Activated T-helper 17 cell treated with anti-CD3 and anti-CD28 coated beads, Interleukin-2, amount 50 U/mL, for 72 hours (primary cell): ENCODE measurements at regions not wholly inside any gene's neighbourhood (a gene's known extent, or its start where the extent isn't known, plus 50 kb on each side); places are given as distances from the start of the nearest gene placed in this dataset.
"Not testable (repeated sequence)": the region's sequence is repeated elsewhere in the genome, so short reads cannot be mapped to it uniquely, and the experiment has no call there.

ENCODE experiments used
- ATAC-seq: fragments of 150-1000 bp; cut with Tn5 transposase; replicated peaks from 2 replicates; pipeline ENCODE4 v1.10.0; 2021; ENCODE audit warnings: mild to moderate bottlenecking, moderate library complexity
- H3K27ac Mint-ChIP-seq: one replicate; pipeline ENCODE4 v1.8.0; 2022; ENCODE audit warnings: mixed read lengths
- H3K27me3 Mint-ChIP-seq: one replicate; pipeline ENCODE4 v1.8.0; 2022; ENCODE audit warnings: mixed read lengths
- H3K36me3 Mint-ChIP-seq: one replicate; pipeline ENCODE4 v1.8.0; 2022; ENCODE audit warnings: low read depth, mild to moderate bottlenecking, mixed read lengths
- H3K4me1 Mint-ChIP-seq: one replicate; pipeline ENCODE4 v1.8.0; 2022; ENCODE audit warnings: mixed read lengths
- H3K4me3 Mint-ChIP-seq: one replicate; pipeline ENCODE4 v1.8.0; 2022; ENCODE audit warnings: mild to moderate bottlenecking, mixed read lengths
- H3K9me3 Mint-ChIP-seq: one replicate; pipeline ENCODE4 v1.8.0; 2022; ENCODE audit warnings: mixed read lengths

DNA sequence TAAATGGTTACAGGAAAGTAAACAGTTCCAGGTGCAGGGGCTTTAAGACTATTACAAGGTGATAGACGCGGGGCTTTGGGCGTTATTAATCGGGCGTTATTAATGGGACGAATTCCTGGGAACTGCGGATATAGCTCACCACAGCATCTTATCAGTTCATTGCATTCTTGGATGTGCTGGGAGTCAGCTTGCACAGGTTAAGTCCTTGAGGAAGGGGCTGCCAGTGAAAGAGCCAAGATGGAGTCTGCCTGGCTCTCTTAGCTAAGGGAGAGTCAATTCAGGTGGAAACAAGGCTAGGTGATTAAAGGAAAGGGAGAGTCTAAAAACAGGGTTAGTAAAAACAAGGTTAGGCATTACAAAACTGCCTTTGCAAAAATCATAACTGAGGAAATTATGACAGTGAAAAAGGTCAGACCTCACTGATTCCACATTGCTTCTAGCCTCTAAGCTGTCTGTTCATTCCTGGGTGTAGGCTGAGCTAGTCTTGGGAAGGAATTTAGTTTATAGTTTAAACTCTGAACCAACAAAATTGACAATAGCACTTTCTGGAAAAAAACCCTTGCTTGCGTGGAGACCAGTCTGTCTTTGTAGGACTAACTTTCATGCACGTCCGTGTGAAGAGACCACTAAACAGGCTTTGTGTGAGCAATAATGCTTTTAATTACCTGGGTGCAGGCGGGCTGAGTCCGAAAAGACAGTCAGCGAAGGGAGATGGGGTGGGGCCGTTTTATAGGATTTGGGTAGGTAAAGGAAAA lies 85.1 kb upstream of the MSH6 start:
- not testable (repeated sequence) for H3K27ac Mint-ChIP-seq, H3K36me3 Mint-ChIP-seq, H3K9me3 Mint-ChIP-seq, ATAC-seq, H3K4me3 Mint-ChIP-seq, H3K4me1 Mint-ChIP-seq, H3K27me3 Mint-ChIP-seq

DNA sequence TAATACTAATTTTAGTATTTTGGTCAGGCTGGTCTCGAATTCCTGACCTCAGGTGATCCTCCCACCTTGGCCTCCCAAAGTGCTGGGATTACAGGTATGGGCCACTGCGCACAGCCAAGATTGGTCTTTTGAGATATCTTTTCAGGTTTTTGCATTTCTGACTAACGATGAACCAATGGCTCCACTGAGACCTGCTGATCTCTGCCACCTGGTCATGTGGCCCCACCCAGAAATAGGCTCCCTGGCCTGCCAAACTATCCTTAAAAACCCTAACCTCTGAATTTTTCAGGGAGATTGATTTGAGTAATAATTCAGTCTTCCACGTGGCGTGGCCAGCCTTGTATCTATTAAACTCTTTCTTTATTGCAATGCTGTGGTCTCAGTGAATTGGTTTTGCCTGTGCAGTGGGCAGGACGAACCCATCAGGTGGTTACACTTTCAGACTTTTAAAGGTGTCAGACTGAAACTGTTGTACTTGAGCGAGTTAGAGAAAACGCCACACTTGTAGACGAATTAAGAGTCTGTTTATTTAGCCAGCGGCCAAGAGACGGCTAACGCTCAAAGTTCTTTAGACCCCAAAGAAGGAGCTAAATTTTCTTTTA lies 85.8 kb upstream of the MSH6 start:
- Mint-ChIP-seq H3K4me3 (no peak overlapping the region), H3K4me1 (no peaks in the 10 kb centered on the region), H3K27me3 (peaks cover 5% of the 10 kb centered on the region), H3K9me3 (no peaks in the 10 kb centered on the region), H3K36me3 (no peaks in the 10 kb centered on the region), H3K27ac (no peak overlapping the region)
- ATAC-seq: no peak

DNA sequence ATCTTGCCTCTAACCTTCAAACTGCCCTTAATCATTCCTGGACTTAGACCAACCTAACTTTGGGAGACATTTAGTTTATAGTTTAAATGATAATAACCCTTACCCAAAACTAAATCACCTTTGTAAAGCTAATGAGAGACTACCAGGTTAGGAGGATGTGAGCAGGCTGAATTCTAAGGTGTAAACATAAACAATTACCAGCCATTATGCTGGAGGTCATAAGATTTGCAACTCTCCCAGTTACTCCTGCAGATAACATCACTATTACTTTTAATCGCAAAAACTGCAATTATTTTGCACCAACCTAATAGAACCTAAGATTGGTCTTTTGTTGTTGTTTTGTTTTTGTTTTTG lies 86.5 kb upstream of the MSH6 start:
- Mint-ChIP-seq H3K27ac (no peak overlapping the region), H3K4me1 (no peaks in the 10 kb centered on the region), H3K27me3 (peaks cover 5% of the 10 kb centered on the region), H3K36me3 (no peaks in the 10 kb centered on the region), H3K4me3 (no peak overlapping the region), H3K9me3 (no peaks in the 10 kb centered on the region)
- no peak for ATAC-seq

DNA sequence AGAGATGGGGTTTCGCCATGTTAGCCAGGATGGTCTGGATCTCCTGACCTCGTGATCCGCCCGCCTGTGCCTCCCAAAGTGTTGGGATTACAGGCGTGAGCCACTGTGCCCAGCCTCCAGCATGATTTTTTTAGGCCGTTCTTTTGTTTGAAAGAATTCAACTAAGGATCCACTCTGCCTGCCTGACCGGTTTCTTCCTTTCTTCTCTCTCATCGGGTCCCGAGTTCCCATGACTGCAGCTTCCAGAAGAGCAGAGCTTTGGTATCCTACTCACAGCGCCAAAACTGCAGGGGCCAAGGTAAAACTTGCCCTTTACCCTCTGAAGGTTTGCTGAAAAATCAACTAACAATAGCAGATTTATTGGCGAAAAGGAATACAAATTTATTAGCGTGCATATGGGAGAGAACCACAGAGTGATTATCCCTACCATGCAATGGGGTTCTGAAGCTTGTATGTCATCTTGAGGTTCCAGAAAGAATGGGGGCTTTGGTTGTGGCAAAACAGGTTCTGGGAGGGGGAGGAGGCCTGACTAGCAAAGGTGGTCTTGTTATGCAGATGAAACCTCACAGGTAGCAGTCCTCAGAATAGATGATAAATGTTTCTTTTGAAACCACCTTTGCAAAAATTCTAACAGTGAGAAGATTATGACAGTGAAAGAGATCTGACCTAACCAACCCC lies 87.0 kb upstream of the MSH6 start:
- Mint-ChIP-seq H3K27me3 (peaks cover 5% of the 10 kb centered on the region), H3K4me3 (no peak overlapping the region), H3K27ac (no peak overlapping the region), H3K4me1 (no peaks in the 10 kb centered on the region), H3K9me3 (no peaks in the 10 kb centered on the region), H3K36me3 (no peaks in the 10 kb centered on the region)
- ATAC-seq: no peak

DNA sequence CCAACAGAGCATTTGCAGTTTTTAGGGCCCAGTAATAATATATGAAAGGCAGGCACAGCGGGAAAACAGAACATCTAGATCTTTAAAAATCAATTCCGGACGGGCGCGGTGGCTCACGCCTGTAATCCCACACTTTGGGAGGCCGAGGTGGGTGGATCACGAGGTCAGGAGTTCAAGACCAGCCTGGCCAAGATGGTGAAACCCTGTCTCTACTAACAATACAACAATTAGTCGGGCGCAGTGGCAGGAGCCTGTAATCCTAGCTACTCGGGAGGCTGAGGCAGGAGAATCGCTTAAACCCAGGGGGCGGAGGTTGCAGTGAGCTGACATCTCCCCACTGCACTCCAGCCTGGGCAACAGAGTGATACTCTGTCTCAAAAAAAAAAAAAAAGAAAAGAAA lies 88.5 kb upstream of the MSH6 start:
- H3K4me1 Mint-ChIP-seq, H3K36me3 Mint-ChIP-seq, ATAC-seq, H3K27me3 Mint-ChIP-seq, H3K9me3 Mint-ChIP-seq, H3K4me3 Mint-ChIP-seq, H3K27ac Mint-ChIP-seq: not testable (repeated sequence)

GRCh38 chr2:47690706-47691325 lies 92.1 kb upstream of the MSH6 start:
- not testable (repeated sequence) for H3K4me3 Mint-ChIP-seq, H3K36me3 Mint-ChIP-seq, H3K9me3 Mint-ChIP-seq, H3K27me3 Mint-ChIP-seq, ATAC-seq, H3K27ac Mint-ChIP-seq, H3K4me1 Mint-ChIP-seq

DNA sequence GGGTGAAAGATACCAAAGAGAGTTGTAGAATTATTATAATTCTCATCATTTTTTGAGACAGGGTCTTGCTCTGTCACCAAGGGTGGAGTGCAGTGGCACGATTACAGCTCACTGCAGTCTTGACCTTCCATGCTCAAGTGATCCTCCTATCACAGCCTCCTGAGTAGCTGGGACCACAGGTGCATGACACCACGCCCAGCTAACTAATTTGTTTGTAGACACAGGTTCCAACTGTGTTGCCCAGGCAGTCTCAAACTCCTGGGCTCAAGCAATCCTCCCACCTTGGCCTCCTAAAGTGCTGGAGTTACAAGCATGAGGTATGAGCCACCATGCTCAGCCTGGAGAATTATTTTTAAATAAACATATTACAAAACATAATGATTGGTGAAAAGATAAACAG lies 92.8 kb upstream of the MSH6 start:
- Mint-ChIP-seq H3K27me3 (peaks cover 5% of the 10 kb centered on the region), H3K4me1 (peaks cover 5% of the 10 kb centered on the region), H3K4me3 (no peak overlapping the region), H3K27ac (no peak overlapping the region), H3K9me3 (peaks cover 4% of the 10 kb centered on the region), H3K36me3 (no peaks in the 10 kb centered on the region)
- no peak for ATAC-seq

GRCh38 chr2:47689118-47689517 lies 93.8 kb upstream of the MSH6 start:
- not testable (repeated sequence) for H3K27ac Mint-ChIP-seq, H3K36me3 Mint-ChIP-seq, H3K9me3 Mint-ChIP-seq, H3K4me1 Mint-ChIP-seq, ATAC-seq, H3K4me3 Mint-ChIP-seq, H3K27me3 Mint-ChIP-seq

DNA sequence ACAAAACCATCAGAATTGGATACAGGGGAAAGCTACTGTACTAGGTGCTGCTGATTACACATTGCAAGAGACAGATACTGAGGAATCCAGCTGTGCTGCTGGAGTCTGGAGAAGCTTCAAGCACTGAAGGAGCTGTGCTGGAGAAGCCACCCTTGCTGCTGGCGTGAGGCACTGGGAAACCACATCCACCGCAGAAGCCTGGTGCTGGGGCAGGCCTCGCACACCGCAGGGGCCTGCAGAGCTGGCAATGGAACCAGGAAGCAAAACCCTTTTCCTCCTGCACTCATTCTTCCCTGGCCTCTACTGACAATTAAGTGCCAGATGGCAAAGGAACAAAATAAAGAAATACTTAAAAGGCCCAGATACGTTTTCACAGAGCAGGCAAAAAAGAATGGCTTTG lies 94.4 kb upstream of the MSH6 start:
- Mint-ChIP-seq H3K36me3 (no peaks in the 10 kb centered on the region), H3K4me1 (peaks cover 5% of the 10 kb centered on the region), H3K27ac (no peak overlapping the region), H3K4me3 (no peak overlapping the region), H3K9me3 (peaks cover 4% of the 10 kb centered on the region), H3K27me3 (no peaks in the 10 kb centered on the region)
- no peak for ATAC-seq

- no peak for ATAC-seq
- Mint-ChIP-seq H3K4me3 (no peak overlapping the region), H3K4me1 (peaks cover 5% of the 10 kb centered on the region), H3K9me3 (peaks cover 4% of the 10 kb centered on the region), H3K27me3 (no peaks in the 10 kb centered on the region), H3K27ac (no peak overlapping the region), H3K36me3 (no peaks in the 10 kb centered on the region)
Observed at GRCh38 chr2:47687856-47688255, 95.1 kb upstream of the MSH6 start.

GRCh38 chr2:47686018-47686417 lies 96.9 kb upstream of the MSH6 start:
- Mint-ChIP-seq H3K27ac (no peak overlapping the region), H3K9me3 (peaks cover 4% of the 10 kb centered on the region), H3K27me3 (no peaks in the 10 kb centered on the region), H3K4me1 (peaks cover 5% of the 10 kb centered on the region), H3K4me3 (no peak overlapping the region), H3K36me3 (no peaks in the 10 kb centered on the region)
- ATAC-seq: no peak

DNA sequence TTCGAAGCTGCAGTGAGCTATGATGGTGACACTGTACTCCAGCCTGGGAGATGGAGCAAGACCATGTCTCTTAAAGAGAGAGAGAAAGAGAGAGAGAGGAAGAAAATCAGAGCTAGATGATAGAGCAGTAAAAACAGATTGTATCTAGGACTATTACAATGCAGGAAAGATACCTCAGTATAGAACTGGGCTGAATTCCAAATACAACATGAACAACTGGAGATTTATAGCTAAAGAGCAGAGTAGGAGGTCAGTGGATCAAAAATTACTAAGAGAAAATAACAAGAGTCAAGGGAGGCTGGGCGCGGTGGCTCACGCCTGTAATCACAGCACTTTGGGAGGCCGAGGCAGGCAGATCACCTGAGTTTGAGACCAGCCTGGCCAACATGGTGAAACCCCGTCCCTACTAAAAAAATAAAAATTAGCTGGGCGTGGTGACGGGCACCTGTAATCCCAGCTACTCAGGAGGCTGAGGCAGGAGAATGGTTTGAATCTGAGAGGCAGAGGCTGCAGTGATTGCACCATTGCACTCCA lies 100.7 kb upstream of the MSH6 start:
- Mint-ChIP-seq H3K4me1 (no peaks in the 10 kb centered on the region), H3K4me3 (no peak overlapping the region), H3K27me3 (peaks cover 6% of the 10 kb centered on the region), H3K36me3 (no peaks in the 10 kb centered on the region), H3K9me3 (no peaks in the 10 kb centered on the region), H3K27ac (no peak overlapping the region)
- no peak for ATAC-seq

DNA sequence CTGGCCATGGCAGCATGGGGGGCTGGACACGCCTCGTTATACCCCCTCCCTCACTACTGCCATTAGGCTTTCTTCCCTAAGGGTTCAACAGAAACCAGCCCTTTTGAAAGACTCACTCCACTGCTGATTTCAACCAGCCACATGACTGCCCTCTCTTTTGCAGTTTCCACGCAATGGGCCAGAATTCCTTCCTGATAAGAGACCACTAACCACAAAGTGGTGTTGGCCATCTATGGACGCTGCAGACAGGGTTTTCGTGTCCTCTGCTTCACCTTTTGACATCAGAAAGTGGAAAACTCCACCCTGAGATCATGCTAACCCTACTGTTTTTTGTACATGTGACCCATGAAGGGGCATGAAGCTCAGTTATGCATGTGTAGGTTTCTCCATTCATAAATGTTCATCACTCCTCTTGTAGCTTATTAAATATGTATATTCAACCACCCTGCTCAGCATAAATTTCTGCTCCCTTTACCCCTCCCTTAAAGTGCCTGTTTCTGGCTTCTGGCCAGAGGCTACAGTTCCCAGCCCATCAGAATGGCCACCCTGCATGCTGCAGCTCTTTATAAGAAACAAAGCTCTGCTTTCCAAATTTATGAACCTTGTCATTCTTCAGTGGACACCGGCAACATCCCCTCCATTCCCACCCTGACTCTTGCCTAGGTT lies 105.6 kb upstream of the KCNK12 start:
- Mint-ChIP-seq H3K27ac (no peak overlapping the region), H3K4me1 (no peaks in the 10 kb centered on the region), H3K27me3 (peaks cover 11% of the 10 kb centered on the region), H3K4me3 (no peak overlapping the region), H3K36me3 (no peaks in the 10 kb centered on the region), H3K9me3 (no peaks in the 10 kb centered on the region)
- ATAC-seq: no peak

DNA sequence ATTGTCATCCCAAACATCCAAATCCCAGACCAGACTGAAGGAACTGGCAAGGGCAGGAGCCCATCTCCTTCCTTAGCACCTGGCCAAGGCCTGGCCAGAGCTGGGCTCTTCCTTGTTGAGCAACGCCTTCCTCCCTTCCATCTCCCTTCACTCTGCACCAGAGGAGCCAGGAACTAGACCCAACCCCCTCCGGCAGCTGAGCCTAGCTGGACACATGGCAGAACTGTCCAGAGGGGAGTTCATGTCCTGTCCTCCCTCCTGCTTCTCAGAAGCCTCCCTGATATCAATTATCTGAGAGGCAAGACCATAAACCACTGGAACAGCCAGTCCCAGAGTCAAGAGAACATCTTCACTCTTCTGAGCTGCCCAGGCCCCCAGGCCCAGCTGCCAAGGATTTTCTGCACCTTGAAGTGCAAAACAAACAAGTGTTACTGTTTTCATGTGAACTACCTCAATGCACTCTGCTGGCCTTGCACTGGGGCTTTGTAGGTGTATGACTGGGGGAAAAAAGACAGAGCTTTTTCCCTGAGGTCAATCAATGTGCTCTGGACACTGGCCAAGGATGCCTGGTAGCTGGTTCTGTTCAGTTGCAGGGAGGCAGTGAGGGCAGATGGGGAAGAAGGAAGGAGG lies 104.5 kb upstream of the KCNK12 start:
- no peak overlapping the region for H3K27ac Mint-ChIP-seq

More for the DNA sequence above, 104.5 kb upstream of the KCNK12 start:
- no peaks in the 10 kb centered on the region for H3K36me3 Mint-ChIP-seq
- H3K9me3 Mint-ChIP-seq: no peaks in the 10 kb centered on the region
- no peak for ATAC-seq
- no peaks in the 10 kb centered on the region for H3K4me1 Mint-ChIP-seq
- H3K4me3 Mint-ChIP-seq: no peak overlapping the region
- H3K27me3 Mint-ChIP-seq: peaks cover 11% of the 10 kb centered on the region
